Astrocyte (in vitro differentiated cells and primary cell): ENCODE measurements at regions not wholly inside any gene's neighbourhood (a gene's known extent, or its start where the extent isn't known, plus 50 kb on each side); places are given as distances from the start of the nearest gene placed in this dataset.

Source experiments
- EZH2 ChIP-seq: IDR thresholded peaks from 2 replicates; pipeline ENCODE4 v1.6.1; 2012; ENCODE audit warnings: mild to moderate bottlenecking, low read length, inconsistent platforms; ENCODE audit not compliant: insufficient read depth
- TF ChIP-seq, protein P1 (sequence below): IDR thresholded peaks from 2 replicates; pipeline ENCODE4 v1.5.1; 2011; ENCODE audit warnings: low read depth, mild to moderate bottlenecking, inconsistent platforms, low read length, moderate library complexity; ENCODE audit not compliant: insufficient read depth

DNA sequence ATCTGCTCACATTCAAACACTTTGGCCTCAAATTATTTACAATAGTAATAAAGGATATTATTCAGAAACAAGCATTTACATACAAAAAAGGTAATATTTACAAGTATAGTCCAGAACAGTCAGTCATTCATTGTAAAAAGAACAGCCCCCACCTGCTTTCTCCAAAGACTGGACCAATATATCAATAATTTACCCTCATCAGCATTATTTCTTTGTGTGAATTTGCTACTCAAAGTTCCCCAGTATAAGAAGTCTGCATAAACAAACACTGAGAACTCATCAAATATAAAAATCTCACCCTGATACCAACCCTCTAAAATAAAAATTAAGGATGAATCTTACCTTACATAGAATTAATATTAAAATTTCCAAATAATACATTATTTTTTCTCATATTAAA, 267.8 kb upstream of the POU5F2 start:
- TF ChIP-seq, protein P1, sequence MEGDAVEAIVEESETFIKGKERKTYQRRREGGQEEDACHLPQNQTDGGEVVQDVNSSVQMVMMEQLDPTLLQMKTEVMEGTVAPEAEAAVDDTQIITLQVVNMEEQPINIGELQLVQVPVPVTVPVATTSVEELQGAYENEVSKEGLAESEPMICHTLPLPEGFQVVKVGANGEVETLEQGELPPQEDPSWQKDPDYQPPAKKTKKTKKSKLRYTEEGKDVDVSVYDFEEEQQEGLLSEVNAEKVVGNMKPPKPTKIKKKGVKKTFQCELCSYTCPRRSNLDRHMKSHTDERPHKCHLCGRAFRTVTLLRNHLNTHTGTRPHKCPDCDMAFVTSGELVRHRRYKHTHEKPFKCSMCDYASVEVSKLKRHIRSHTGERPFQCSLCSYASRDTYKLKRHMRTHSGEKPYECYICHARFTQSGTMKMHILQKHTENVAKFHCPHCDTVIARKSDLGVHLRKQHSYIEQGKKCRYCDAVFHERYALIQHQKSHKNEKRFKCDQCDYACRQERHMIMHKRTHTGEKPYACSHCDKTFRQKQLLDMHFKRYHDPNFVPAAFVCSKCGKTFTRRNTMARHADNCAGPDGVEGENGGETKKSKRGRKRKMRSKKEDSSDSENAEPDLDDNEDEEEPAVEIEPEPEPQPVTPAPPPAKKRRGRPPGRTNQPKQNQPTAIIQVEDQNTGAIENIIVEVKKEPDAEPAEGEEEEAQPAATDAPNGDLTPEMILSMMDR, result no peak
- no peak for TF ChIP-seq EZH2
